ENCODE measurements at regions not wholly inside any gene's neighbourhood (a gene's known extent, or its start where the extent isn't known, plus 50 kb on each side); places are given as distances from the start of the nearest gene placed in this dataset.

GRCh38 chr18:29012364-29012763 lies 835.4 kb upstream of the CDH2 start:
- TF ChIP-seq CTCF (IDR thresholded peaks at IDR 0.05; ENCODE audit: insufficient read depth, missing control alignments): no peak
- DNase-seq (ENCODE audit: insufficient read length, low spot score) (no peak), FAIRE-seq (no peak)

GRCh38 chr18:29009250-29009803 lies 832.4 kb upstream of the CDH2 start:
- no peak for DNase-seq (ENCODE audit: insufficient read length, low spot score)
- no peak for TF ChIP-seq CTCF (IDR thresholded peaks at IDR 0.05; ENCODE audit: insufficient read depth, missing control alignments)
- FAIRE-seq: peak; percentile 63

GRCh38 chr18:29008809-29009208 lies 831.9 kb upstream of the CDH2 start:
- DNase-seq (ENCODE audit: insufficient read length, low spot score) (no peak), FAIRE-seq (no peak)
- no peak for TF ChIP-seq CTCF (IDR thresholded peaks at IDR 0.05; ENCODE audit: insufficient read depth, missing control alignments)

GRCh38 chr18:29007986-29008654 lies 831.2 kb upstream of the CDH2 start:
- DNase-seq (ENCODE audit: insufficient read length, low spot score): no peak
- no peak for TF ChIP-seq CTCF (IDR thresholded peaks at IDR 0.05; ENCODE audit: insufficient read depth, missing control alignments)
- peak; percentile 11 for FAIRE-seq

GRCh38 chr18:29004921-29005320 lies 828.0 kb upstream of the CDH2 start:
- FAIRE-seq: no peak
- no peak for DNase-seq (ENCODE audit: insufficient read length, low spot score)
- no peak for TF ChIP-seq CTCF (IDR thresholded peaks at IDR 0.05; ENCODE audit: insufficient read depth, missing control alignments)

GRCh38 chr18:29003194-29003593 lies 826.3 kb upstream of the CDH2 start:
- DNase-seq (ENCODE audit: insufficient read length, low spot score) (no peak), FAIRE-seq (peak; percentile 71)
- no peak for TF ChIP-seq CTCF (IDR thresholded peaks at IDR 0.05; ENCODE audit: insufficient read depth, missing control alignments)

- no peak for DNase-seq (ENCODE audit: insufficient read length, low spot score)
- no peak for TF ChIP-seq CTCF (IDR thresholded peaks at IDR 0.05; ENCODE audit: insufficient read depth, missing control alignments)
- no peak for FAIRE-seq
These were observed 825.8 kb upstream of the CDH2 start for GRCh38 chr18:29002747-29003146.

Data from D721Med (cell line).